B cell (primary cell): ENCODE measurements at regions not wholly inside any gene's neighbourhood (a gene's known extent, or its start where the extent isn't known, plus 50 kb on each side); places are given as distances from the start of the nearest gene placed in this dataset.

Experiments used
- ATAC-seq: fragments of 200-7000 bp; cut with Tn5 transposase; one replicate; pipeline ENCODE4 v1.10.0; 2021; ENCODE audit warnings: low read depth, mild to moderate bottlenecking, moderate number of reproducible peaks, moderate library complexity
- CTCF ChIA-PET: fragments of 350-600 bp; sonication (Branson Sonifier 250); formaldehyde crosslinking; loops from one replicate; lab custom pipeline; 2021; ENCODE audit warnings: antibody characterized with exemption, inconsistent platforms; lab: Charles Lee
- POLR2A ChIA-PET: fragments of 350-600 bp; sonication (Branson Sonifier 250); formaldehyde crosslinking; loops from one replicate; lab custom pipeline; 2021; ENCODE audit warnings: antibody characterized with exemption; lab: Charles Lee
- DNase-seq: peaks from one replicate; pipeline ENCODE4 v3.0.0; 2013
- H2AFZ ChIP-seq: 2 replicates; pipeline ENCODE4 v1.6.1; 2012; ENCODE audit warnings: mild to moderate bottlenecking, low read depth, low read length; ENCODE audit not compliant: insufficient read depth, poor library complexity, severe bottlenecking
- H3K27ac ChIP-seq, 2 donors: 1 replicate in 1 of 2; 2 replicates in 1 of 2; pipeline ENCODE4 v1.5.1; 2012 to 2013; ENCODE audit warnings: low read length in 2 of 2, mild to moderate bottlenecking in 2 of 2, moderate library complexity in 1 of 2
- H3K27me3 ChIP-seq, 4 experiments: fragments of 200-600 bp in 1 of 4; sonication (generic) in 1 of 4; replicated peaks in 1 of 4; 1 replicate in 2 of 4; 2 replicates in 2 of 4; pipeline versions ENCODE4 v1.6.1 to v1.7.0; 2013 to 2016; ENCODE audit warnings: low read length in 3 of 4, mild to moderate bottlenecking in 2 of 4, mixed read lengths in 1 of 4, moderate library complexity in 1 of 4; ENCODE audit not compliant: insufficient read depth in 4 of 4, control insufficient read depth in 3 of 4; ENCODE audit errors: control extremely low read depth in 1 of 4
- H3K36me3 ChIP-seq, 2 experiments: replicated peaks in 1 of 2; 1 replicate in 1 of 2; 2 replicates in 1 of 2; pipeline versions ENCODE4 v1.6.1 to v1.7.1; 2013; ENCODE audit warnings: low read length in 1 of 2; ENCODE audit not compliant: insufficient read depth in 2 of 2, control insufficient read depth in 1 of 2; ENCODE audit errors: control extremely low read depth in 1 of 2, extremely low read depth in 1 of 2
- H3K4me1 ChIP-seq, 2 donors: fragments of 200-600 bp in 1 of 2; sonication (generic) in 1 of 2; 1 replicate in 1 of 2; 2 replicates in 1 of 2; pipeline versions ENCODE4 v1.5.1 to v1.6.1; 2013 to 2017; ENCODE audit warnings: low read length in 2 of 2; ENCODE audit not compliant: control insufficient read depth in 2 of 2, insufficient read depth in 2 of 2
- H3K4me2 ChIP-seq: replicated peaks from 2 replicates; pipeline ENCODE3; 2012; ENCODE audit warnings: mild to moderate bottlenecking, low read depth, low read length; ENCODE audit not compliant: poor library complexity, severe bottlenecking
- H3K4me3 ChIP-seq, 5 experiments: fragments of 200-600 bp in 1 of 5; sonication (generic) in 1 of 5; 1 replicate in 3 of 5; 2 replicates in 2 of 5; pipeline versions ENCODE4 v1.5.1 to v1.7.0; 2011 to 2016; ENCODE audit warnings: low read length in 4 of 5, mild to moderate bottlenecking in 4 of 5, low read depth in 2 of 5, control low read depth in 1 of 5, moderate library complexity in 1 of 5; ENCODE audit not compliant: insufficient read depth in 1 of 5; ENCODE audit errors: control extremely low read depth in 1 of 5, extremely low read depth in 1 of 5
- H3K79me2 ChIP-seq: fragments of 200-600 bp; sonication (generic); one replicate; pipeline ENCODE4 v1.6.0; 2016; ENCODE audit warnings: low read length; ENCODE audit not compliant: control insufficient read depth, insufficient read depth
- H3K9ac ChIP-seq: fragments of 200-600 bp; sonication (generic); 2 replicates; pipeline ENCODE4 v1.6.1; 2017; ENCODE audit warnings: mild to moderate bottlenecking, low read length, moderate library complexity
- H3K9me3 ChIP-seq, 3 donors: one replicate each; pipeline versions ENCODE4 v1.6.1 to v1.7.1; 2013; ENCODE audit warnings: low read length in 2 of 3; ENCODE audit not compliant: control insufficient read depth in 2 of 3, insufficient read depth in 1 of 3; ENCODE audit errors: control extremely low read depth in 1 of 3
- H4K20me1 ChIP-seq: 2 replicates; pipeline ENCODE4 v1.6.0; 2012; ENCODE audit warnings: mild to moderate bottlenecking, low read length; ENCODE audit not compliant: insufficient read depth, control insufficient read depth, poor library complexity, severe bottlenecking
- H3K27ac Mint-ChIP-seq: one replicate; pipeline ENCODE4 v1.8.0; 2021; ENCODE audit warnings: mixed read lengths
- H3K27me3 Mint-ChIP-seq: one replicate; pipeline ENCODE4 v1.8.0; 2021; ENCODE audit warnings: mixed read lengths
- H3K4me1 Mint-ChIP-seq: one replicate; pipeline ENCODE4 v1.8.0; 2021; ENCODE audit warnings: mixed read lengths
- H3K4me3 Mint-ChIP-seq: one replicate; pipeline ENCODE4 v1.8.0; 2021; ENCODE audit warnings: mixed read lengths
- H3K9me3 Mint-ChIP-seq: one replicate; pipeline ENCODE4 v1.8.0; 2022; ENCODE audit warnings: mixed read lengths; ENCODE audit not compliant: insufficient read depth
- EZH2 ChIP-seq: IDR thresholded peaks from 2 replicates; pipeline ENCODE4 v1.6.1; 2012; ENCODE audit warnings: borderline replicate concordance, low read depth, mild to moderate bottlenecking, moderate library complexity, low read length; ENCODE audit not compliant: insufficient read depth, poor library complexity, severe bottlenecking
- whole genome bisulfite sequencing: methylation state at CpG from one replicate; pipeline ENCODE4 v1.1.5; 2013; ENCODE audit warnings: missing lambda C conversion rate; ENCODE audit not compliant: insufficient coverage; 5-methylcytosine and 5-hydroxymethylcytosine counted together
- intact Hi-C: fragments of 100-400 bp; cut with micrococcal nuclease; formaldehyde crosslinking; loops from one replicate; pipeline ENCODE4 v1.10.0; 2022
- TF ChIP-seq, protein P1 (sequence below): fragments of 200-600 bp; IDR thresholded peaks from one replicate; pipeline ENCODE4 v1.8.0; 2022; ENCODE audit warnings: antibody characterized with exemption, mild to moderate bottlenecking

DNA sequence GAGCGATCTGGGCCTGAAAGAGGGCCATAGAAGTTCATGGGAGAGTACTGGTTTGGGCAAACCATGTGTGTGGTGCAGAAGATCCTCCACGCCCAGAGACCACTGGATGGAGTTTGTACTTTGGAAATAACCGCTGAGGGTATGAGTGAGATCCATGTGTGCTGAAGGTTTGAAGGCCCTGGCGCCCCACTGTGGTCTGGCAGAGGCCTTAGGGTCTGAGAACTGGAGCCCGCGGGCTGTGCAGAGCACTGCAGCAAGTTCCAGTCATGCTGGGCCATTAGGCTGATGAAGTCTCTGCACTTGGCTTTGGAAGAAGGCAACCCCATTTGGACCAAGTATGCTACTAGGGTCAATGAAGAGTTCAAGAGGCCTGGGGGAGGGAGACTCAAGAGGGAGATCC is 186.4 kb downstream of the BUD13 start:
- ChIA-PET POLR2A (no interaction called here), CTCF (no interaction called here)
- Histone ChIP-seq H3K4me1 (no peaks in the 10 kb centered on the region), H2AFZ (no peak overlapping the region), H3K27ac (no peak overlapping the region), H3K9me3 (peaks cover 0 to 16% (median 0%) of the 10 kb centered on the region in 3 donors), H3K36me3 (no peaks in the 10 kb centered on the region), H4K20me1 (no peaks in the 10 kb centered on the region), H3K27me3 (peaks cover 0 to 12% (median 3%) of the 10 kb centered on the region in 4 experiments), H3K79me2 (no peaks in the 10 kb centered on the region), H3K9ac (no peak overlapping the region), H3K4me3 (no peak overlapping the region), H3K4me2 (no peak overlapping the region)
- Mint-ChIP-seq H3K4me3 (no peak overlapping the region), H3K4me1 (no peaks in the 10 kb centered on the region), H3K27me3 (peaks cover 37% of the 10 kb centered on the region), H3K27ac (no peak overlapping the region), H3K9me3 (no peaks in the 10 kb centered on the region)
- WGBS, result 81% methylated on average over 6 of the region's 6 CpGs
- no peak for DNase-seq
- intact Hi-C loops, result no loop called here
- no peak for ATAC-seq
- TF ChIP-seq, protein P1, sequence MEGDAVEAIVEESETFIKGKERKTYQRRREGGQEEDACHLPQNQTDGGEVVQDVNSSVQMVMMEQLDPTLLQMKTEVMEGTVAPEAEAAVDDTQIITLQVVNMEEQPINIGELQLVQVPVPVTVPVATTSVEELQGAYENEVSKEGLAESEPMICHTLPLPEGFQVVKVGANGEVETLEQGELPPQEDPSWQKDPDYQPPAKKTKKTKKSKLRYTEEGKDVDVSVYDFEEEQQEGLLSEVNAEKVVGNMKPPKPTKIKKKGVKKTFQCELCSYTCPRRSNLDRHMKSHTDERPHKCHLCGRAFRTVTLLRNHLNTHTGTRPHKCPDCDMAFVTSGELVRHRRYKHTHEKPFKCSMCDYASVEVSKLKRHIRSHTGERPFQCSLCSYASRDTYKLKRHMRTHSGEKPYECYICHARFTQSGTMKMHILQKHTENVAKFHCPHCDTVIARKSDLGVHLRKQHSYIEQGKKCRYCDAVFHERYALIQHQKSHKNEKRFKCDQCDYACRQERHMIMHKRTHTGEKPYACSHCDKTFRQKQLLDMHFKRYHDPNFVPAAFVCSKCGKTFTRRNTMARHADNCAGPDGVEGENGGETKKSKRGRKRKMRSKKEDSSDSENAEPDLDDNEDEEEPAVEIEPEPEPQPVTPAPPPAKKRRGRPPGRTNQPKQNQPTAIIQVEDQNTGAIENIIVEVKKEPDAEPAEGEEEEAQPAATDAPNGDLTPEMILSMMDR, result no peak
- TF ChIP-seq EZH2, result no peak

DNA sequence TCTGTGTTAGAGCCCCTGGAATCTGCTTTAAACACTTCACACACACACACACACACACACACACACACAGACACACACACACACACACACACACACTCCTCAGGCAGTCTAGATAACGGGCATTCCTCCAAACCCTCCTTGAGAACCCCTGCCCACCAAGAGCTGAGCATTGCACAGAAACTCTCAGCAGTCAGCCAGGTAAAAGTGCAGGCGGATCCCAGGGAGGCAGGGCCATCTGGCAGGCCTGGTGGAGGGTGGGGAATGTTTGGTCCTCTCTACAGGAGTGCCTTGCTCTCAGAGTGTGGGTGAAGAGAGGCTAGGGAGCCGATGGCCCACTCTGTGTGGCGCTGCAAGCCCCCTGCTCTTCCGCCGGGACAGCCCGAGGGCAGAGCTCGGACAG is 190.2 kb downstream of the BUD13 start:
- no peaks in the 10 kb centered on the region for H3K9me3 Mint-ChIP-seq
- H3K36me3 ChIP-seq, result no peaks in the 10 kb centered on the region
- H3K9ac ChIP-seq, result no peak overlapping the region
- 84% methylated on average over 7 of the region's 8 CpGs for WGBS
- ATAC-seq (no peak), DNase-seq (no peak)
- H3K4me3 ChIP-seq, result no peak overlapping the region
- H3K27me3 Mint-ChIP-seq, result peaks cover 55% of the 10 kb centered on the region
- no peaks in the 10 kb centered on the region for H3K4me1 Mint-ChIP-seq
- H3K27ac Mint-ChIP-seq, result no peak overlapping the region
- POLR2A ChIA-PET, result no interaction called here
- TF ChIP-seq, protein P1, result no peak
- TF ChIP-seq EZH2, result no peak
- H4K20me1 ChIP-seq, result no peaks in the 10 kb centered on the region
- CTCF ChIA-PET, result no interaction called here
- peaks cover 0 to 23% (median 5%) of the 10 kb centered on the region in 4 experiments for H3K27me3 ChIP-seq
- no peaks in the 10 kb centered on the region for H3K79me2 ChIP-seq
- H3K4me2 ChIP-seq, result no peak overlapping the region
- H3K27ac ChIP-seq, result no peak overlapping the region
- no peak overlapping the region for H2AFZ ChIP-seq
- peaks cover 0 to 2% (median 0%) of the 10 kb centered on the region in 3 donors for H3K9me3 ChIP-seq
- intact Hi-C loops, result no loop called here
- H3K4me1 ChIP-seq, result no peaks in the 10 kb centered on the region
- H3K4me3 Mint-ChIP-seq, result no peak overlapping the region
